Coronary artery (tissue), 2 donors: ENCODE measurements at regions not wholly inside any gene's neighbourhood (a gene's known extent, or its start where the extent isn't known, plus 50 kb on each side); places are given as distances from the start of the nearest gene placed in this dataset.

Experiments
- DNase-seq: peaks from one replicate; pipeline ENCODE4 v3.0.0-alpha.2; 2017; ENCODE audit warnings: low spot score
- H3K27ac ChIP-seq, 2 donors: fragments of 200-600 bp; sonication (generic); one replicate each; pipeline ENCODE4 v1.5.1; 2016 to 2019
- H3K4me3 ChIP-seq: fragments of 200-600 bp; sonication (generic); 2 replicates; pipeline ENCODE4 v1.5.1; 2016; ENCODE audit warnings: mild to moderate bottlenecking, moderate library complexity
- CTCF ChIP-seq: fragments of 200-600 bp; sonication (generic); IDR thresholded peaks from one replicate; pipeline ENCODE4 v1.5.1; 2019; ENCODE audit warnings: antibody characterized with exemption

- Histone ChIP-seq H3K4me3 (no peak overlapping the region), H3K27ac (no peak overlapping the region)
- no peak for TF ChIP-seq CTCF
- no peak for DNase-seq
Observed at GRCh38 chr18:40662898-40663437, 1292.1 kb upstream of the PIK3C3 start.

- Histone ChIP-seq H3K27ac (no peak overlapping the region), H3K4me3 (no peak overlapping the region)
- DNase-seq = no peak
- TF ChIP-seq CTCF = no peak
Observed at GRCh38 chr18:40653682-40654081, 1301.4 kb upstream of the PIK3C3 start.

- H3K4me3 ChIP-seq = no peak overlapping the region
- DNase-seq = no peak
- TF ChIP-seq CTCF = no peak
- no peak overlapping the region for H3K27ac ChIP-seq
Observed at GRCh38 chr18:40652321-40652720, 1302.7 kb upstream of the PIK3C3 start.

- Histone ChIP-seq H3K4me3 (no peak overlapping the region), H3K27ac (no peak overlapping the region)
- no peak for TF ChIP-seq CTCF
- no peak for DNase-seq
Observed at GRCh38 chr18:40651163-40651562, 1303.9 kb upstream of the PIK3C3 start.

- no peak for TF ChIP-seq CTCF
- Histone ChIP-seq H3K4me3 (no peak overlapping the region), H3K27ac (no peak overlapping the region)
- DNase-seq = no peak
Observed at GRCh38 chr18:40642692-40643229, 1312.3 kb upstream of the PIK3C3 start.

GRCh38 chr18:40631319-40631718 is 1323.7 kb upstream of the PIK3C3 start:
- H3K4me3 ChIP-seq = no peak overlapping the region
- no peak for TF ChIP-seq CTCF
- no peak for DNase-seq
- H3K27ac ChIP-seq = no peak overlapping the region

GRCh38 chr18:40630496-40630895 is 1324.5 kb upstream of the PIK3C3 start:
- no peak for DNase-seq
- Histone ChIP-seq H3K27ac (no peak overlapping the region), H3K4me3 (no peak overlapping the region)
- no peak for TF ChIP-seq CTCF
